HG02588 (cell line): ENCODE measurements at regions not wholly inside any gene's neighbourhood (a gene's known extent, or its start where the extent isn't known, plus 50 kb on each side); places are given as distances from the start of the nearest gene placed in this dataset.
"Not testable (repeated sequence)": the region's sequence is repeated elsewhere in the genome, so short reads cannot be mapped to it uniquely, and the experiment has no call there.

ENCODE experiments used
- ATAC-seq: cut with Tn5 transposase; IDR thresholded peaks from one replicate; pipeline ENCODE4 v1.9.1; 2021; ENCODE audit warnings: mild to moderate bottlenecking, moderate library complexity; ENCODE audit not compliant: unreplicated experiment

- no peak for ATAC-seq
These were observed 56.4 kb downstream of the FOXF2 start for GRCh38 chr6:1445650-1446330.

GRCh38 chr6:1449896-1450295 lies 60.5 kb downstream of the FOXF2 start:
- ATAC-seq, result no peak

- ATAC-seq, result no peak
These were observed 63.6 kb downstream of the FOXF2 start for GRCh38 chr6:1453024-1453423.

GRCh38 chr6:1456816-1457215 lies 67.4 kb downstream of the FOXF2 start:
- not testable (repeated sequence) for ATAC-seq

- ATAC-seq, result no peak
These were observed 71.8 kb downstream of the FOXF2 start for GRCh38 chr6:1461207-1461606.

DNA sequence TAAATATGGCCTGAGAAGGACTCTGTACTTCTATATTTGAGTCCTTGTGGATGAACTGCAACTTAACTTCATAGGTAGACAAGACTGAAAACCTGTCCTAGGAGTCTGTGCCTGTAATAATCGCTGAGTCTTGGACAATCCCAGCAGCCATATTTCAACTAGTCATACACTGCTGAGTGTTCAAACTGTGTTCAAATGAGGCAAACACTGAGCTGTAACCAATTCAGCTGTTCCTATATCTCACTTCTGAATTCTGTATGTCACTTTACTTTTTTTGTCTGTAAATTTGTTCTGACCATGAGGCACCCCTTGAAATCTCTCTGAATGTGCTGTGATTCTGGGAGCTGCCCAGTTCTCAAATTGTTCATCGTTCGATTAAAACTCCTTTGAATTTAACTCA lies 72.4 kb downstream of the FOXF2 start:
- ATAC-seq, result no peak

- ATAC-seq, result no peak
These were observed 73.9 kb downstream of the FOXF2 start for GRCh38 chr6:1463275-1463674.

GRCh38 chr6:1463751-1464426 lies 74.5 kb downstream of the FOXF2 start:
- no peak for ATAC-seq

GRCh38 chr6:1464781-1465370 lies 75.5 kb downstream of the FOXF2 start:
- ATAC-seq, result no peak

- no peak for ATAC-seq
These were observed 78.8 kb downstream of the FOXF2 start for GRCh38 chr6:1468126-1468525.

DNA sequence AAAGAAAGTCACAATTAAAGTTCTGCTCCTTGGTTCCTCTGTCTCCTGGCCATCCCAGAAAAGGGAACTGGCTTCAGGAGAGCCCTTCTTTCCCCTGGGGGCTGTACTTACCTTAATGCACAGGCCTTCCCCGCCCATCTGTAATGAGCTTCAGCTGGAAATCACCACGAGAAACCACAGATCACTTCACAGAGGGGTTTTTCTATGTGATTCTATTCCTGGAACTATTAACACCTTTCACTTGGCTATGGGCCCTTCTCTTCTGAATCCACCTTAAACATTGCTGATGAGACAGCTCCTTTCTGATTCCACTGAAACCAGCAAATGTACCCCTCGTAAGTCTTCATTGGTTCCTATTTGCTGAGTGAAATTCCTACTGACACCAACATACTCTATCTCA lies 80.7 kb downstream of the FOXF2 start:
- ATAC-seq, result peak; percentile 67

GRCh38 chr6:1472643-1473042 lies 83.3 kb downstream of the FOXF2 start:
- ATAC-seq, result no peak

- ATAC-seq, result no peak
These were observed 83.8 kb downstream of the FOXF2 start for GRCh38 chr6:1473166-1473565.

GRCh38 chr6:1473598-1473997 lies 84.2 kb downstream of the FOXF2 start:
- ATAC-seq, result no peak

- no peak for ATAC-seq
These were observed 84.8 kb downstream of the FOXF2 start for GRCh38 chr6:1474205-1474604.

- ATAC-seq, result no peak
These were observed 85.8 kb downstream of the FOXF2 start for GRCh38 chr6:1475174-1475573.

GRCh38 chr6:1477432-1478090 lies 88.2 kb downstream of the FOXF2 start:
- no peak for ATAC-seq

DNA sequence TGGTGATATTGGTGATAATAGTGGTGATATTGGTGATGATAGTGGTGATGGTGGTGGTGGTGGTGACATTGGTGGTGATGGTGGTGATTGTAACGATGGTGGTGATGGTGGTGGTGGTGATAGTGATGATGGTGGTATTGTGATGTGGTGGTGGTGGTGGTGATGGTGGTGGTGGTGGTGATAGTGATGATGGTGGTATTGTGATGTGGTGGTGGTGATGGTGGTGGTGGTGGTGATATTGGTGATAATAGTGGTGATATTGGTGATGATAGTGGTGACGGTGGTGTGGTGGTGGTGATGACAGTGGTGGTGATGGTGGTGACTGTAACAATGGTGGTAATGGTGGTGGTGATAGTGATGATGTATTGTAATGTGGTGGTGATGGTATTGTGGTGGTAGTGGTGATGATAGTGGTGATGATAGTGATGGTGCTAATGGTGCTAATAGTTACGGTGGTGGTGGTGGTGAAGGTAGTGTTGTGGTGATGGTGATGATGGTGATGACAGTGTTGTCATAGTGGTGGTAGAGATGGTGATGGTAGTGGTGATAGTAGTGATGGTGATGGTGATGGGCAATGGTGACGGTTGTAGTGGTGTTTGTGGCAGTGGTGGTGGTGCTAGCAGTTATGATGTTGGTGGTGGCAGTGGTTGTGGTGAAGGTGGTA lies 88.9 kb downstream of the FOXF2 start:
- ATAC-seq, result not testable (repeated sequence)

DNA sequence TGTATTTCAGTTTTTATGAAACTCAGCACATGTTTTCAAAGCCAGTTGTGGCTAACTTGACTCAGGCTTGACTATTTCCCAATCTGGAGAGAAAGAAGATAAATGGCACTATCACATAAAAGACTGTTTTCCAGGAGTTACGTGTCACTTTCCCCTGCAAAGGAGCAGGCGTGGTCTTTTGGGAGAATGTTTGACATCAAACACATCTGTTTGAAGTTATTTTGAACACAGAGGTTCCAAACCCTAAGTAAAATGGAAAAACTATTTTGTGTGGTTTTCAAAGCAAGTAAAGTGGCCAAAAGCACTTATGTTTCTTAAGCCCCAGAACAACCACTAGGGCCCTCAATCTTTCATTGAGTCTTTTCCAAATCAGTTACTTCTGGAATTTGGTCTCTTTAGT lies 89.7 kb downstream of the FOXF2 start:
- ATAC-seq, result no peak

GRCh38 chr6:1479601-1480221 lies 90.3 kb downstream of the FOXF2 start:
- no peak for ATAC-seq

- no peak for ATAC-seq
These were observed 91.9 kb downstream of the FOXF2 start for GRCh38 chr6:1481286-1481685.
